HEK293T (cell line): ENCODE measurements at regions not wholly inside any gene's neighbourhood (a gene's known extent, or its start where the extent isn't known, plus 50 kb on each side); places are given as distances from the start of the nearest gene placed in this dataset.

Experiments used
- CTCF ChIA-PET: fragments of 350-600 bp; formaldehyde crosslinking; extraction: SDS; loops from one replicate; lab custom pipeline; 2021; ENCODE audit warnings: antibody characterized with exemption, inconsistent platforms; lab: Yijun Ruan, JAX
- POLR2A ChIA-PET: fragments of 350-600 bp; formaldehyde crosslinking; extraction: SDS; loops from one replicate; lab custom pipeline; 2020; ENCODE audit warnings: antibody characterized with exemption, inconsistent platforms; lab: Yijun Ruan, JAX
- DNase-seq: peaks from one replicate; pipeline ENCODE4 v3.0.0; 2012; ENCODE audit warnings: mixed read lengths; ENCODE audit errors: extremely low spot score
- ARNT ChIP-seq: fragments of 450-650 bp; IDR thresholded peaks from 2 replicates; pipeline ENCODE4 v1.6.1; 2017; ENCODE audit warnings: mild to moderate bottlenecking
- CTBP1 ChIP-seq: fragments of 450-650 bp; IDR thresholded peaks from 2 replicates; pipeline ENCODE4 v1.6.1; 2016; ENCODE audit warnings: borderline replicate concordance
- FOXK2 ChIP-seq: fragments of 450-650 bp; IDR thresholded peaks from 2 replicates; pipeline ENCODE4 v1.6.1; 2016; ENCODE audit warnings: mild to moderate bottlenecking
- FOXM1 ChIP-seq: fragments of 450-650 bp; IDR thresholded peaks from 2 replicates; pipeline ENCODE4 v1.6.1; 2017; ENCODE audit warnings: mild to moderate bottlenecking, borderline replicate concordance
- HDGF ChIP-seq: fragments of 450-650 bp; IDR thresholded peaks from 2 replicates; pipeline ENCODE4 v1.6.1; 2017; ENCODE audit warnings: antibody characterized with exemption, borderline replicate concordance
- NFRKB ChIP-seq: fragments of 450-650 bp; IDR thresholded peaks from 2 replicates; pipeline ENCODE4 v1.6.1; 2016; ENCODE audit warnings: mild to moderate bottlenecking, moderate library complexity
- SP1 ChIP-seq: fragments of 450-650 bp; IDR thresholded peaks from 2 replicates; pipeline ENCODE4 v1.6.1; 2017
- SUZ12 ChIP-seq: fragments of 450-650 bp; IDR thresholded peaks from 2 replicates; pipeline ENCODE4 v1.6.1; 2016; ENCODE audit warnings: mild to moderate bottlenecking
- ZNF384 ChIP-seq: fragments of 450-650 bp; IDR thresholded peaks from 2 replicates; pipeline ENCODE4 v1.6.1; 2016
- TF ChIP-seq, protein P1 (sequence below): fragments of 450-650 bp; IDR thresholded peaks from 2 replicates; pipeline ENCODE4 v1.6.1; 2016

DNA sequence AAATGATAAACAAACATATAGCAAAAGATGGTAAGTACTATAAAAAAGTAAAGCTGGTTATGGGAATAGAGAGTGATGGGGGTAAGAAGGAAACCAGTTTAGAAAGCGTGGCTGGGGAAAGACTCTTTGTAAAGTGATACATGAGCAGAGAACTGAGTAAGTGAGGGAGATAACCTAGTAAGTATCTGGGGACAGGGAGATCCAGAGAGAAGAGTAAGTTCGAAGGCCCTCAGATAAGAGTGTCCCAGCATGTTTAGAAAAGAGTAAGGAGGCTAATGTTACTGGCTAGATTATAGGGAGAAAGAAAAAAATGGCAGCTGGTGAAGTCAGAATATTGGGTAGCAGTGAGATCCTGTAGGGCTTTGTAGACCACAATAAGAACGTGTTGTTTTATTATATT lies 50.7 kb upstream of the HBS1L start:
- DNase-seq: no peak
- no peak for TF ChIP-seq HDGF
- TF ChIP-seq SUZ12: no peak
- no peak for TF ChIP-seq FOXK2
- no peak for TF ChIP-seq CTBP1
- no peak for TF ChIP-seq FOXM1
- TF ChIP-seq SP1: no peak
- no peak for TF ChIP-seq ARNT
- TF ChIP-seq, protein P1, sequence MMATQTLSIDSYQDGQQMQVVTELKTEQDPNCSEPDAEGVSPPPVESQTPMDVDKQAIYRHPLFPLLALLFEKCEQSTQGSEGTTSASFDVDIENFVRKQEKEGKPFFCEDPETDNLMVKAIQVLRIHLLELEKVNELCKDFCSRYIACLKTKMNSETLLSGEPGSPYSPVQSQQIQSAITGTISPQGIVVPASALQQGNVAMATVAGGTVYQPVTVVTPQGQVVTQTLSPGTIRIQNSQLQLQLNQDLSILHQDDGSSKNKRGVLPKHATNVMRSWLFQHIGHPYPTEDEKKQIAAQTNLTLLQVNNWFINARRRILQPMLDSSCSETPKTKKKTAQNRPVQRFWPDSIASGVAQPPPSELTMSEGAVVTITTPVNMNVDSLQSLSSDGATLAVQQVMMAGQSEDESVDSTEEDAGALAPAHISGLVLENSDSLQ: no peak
- no peak for TF ChIP-seq NFRKB
- TF ChIP-seq ZNF384: no peak
- CTCF ChIA-PET: no interaction called here
- POLR2A ChIA-PET: interaction anchor here (0.9 kb wide), 1 partner anchor 12 kb away, joined by 3 read pairs; no protein-coding TSS in a partner anchor
